ENCODE measurements at regions not wholly inside any gene's neighbourhood (a gene's known extent, or its start where the extent isn't known, plus 50 kb on each side); places are given as distances from the start of the nearest gene placed in this dataset.

DNA sequence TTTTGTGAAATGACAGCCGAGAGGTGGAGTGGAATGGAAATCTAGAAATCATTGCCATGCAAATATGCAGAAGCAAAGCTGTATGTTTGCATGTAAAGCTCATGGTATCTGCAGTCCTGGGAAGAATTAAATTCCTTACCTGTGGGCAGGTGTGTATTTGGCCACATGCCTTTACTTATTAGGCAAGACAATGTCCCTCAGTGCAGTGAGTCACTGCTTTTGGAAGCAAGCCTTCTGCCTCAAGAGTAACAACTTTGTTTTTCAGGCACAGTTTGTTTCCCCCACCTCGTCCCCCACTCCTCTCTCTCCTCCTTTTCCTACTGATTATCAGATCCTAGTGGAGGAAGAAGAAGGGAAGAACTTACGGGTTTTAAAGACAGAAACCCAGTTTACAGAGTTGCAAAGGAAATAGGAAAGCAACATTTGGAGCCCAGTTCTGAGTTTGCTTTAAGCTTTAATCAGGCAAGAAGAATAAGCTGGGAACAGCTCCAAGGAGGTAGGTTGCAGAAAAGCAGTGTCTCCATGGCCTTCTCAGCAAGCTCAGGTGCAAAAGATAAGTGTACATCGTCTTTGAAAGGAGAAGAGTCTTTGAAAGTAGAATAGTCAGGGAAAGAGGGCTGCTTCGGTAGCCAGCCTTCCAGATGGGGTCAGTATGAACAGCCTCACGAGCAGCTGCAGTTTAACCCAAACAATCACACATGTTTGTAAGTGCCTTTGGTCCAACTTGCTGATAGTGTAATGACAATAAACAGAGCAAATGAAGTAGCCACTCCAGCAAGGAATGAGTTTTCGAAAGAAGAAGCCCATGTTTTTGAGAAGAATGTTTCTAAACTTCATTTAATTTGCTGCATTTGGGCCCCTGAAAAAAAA lies 190.1 kb downstream of the KLF5 start:
- no peak for DNase-seq (ENCODE audit: low read depth)

DNA sequence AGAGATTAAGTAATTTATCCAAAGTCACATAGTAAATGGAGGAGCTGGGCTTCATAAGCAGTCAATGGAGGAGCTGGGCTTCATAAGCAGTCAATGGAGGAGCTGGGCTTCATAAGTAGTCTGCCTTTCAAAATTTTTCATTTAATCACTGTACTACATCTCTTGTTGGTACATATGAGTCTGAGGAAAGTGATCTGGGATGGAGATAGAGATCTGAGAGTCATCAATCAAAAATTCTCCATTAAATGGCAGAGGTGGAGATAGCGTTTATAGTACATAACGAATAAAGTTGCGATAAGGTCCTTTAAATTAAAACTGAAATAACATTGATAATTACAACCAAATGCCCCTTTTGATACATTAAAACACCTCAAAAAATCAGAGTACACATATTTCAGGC lies 189.3 kb downstream of the KLF5 start:
- no peak for DNase-seq (ENCODE audit: low read depth)

DNA sequence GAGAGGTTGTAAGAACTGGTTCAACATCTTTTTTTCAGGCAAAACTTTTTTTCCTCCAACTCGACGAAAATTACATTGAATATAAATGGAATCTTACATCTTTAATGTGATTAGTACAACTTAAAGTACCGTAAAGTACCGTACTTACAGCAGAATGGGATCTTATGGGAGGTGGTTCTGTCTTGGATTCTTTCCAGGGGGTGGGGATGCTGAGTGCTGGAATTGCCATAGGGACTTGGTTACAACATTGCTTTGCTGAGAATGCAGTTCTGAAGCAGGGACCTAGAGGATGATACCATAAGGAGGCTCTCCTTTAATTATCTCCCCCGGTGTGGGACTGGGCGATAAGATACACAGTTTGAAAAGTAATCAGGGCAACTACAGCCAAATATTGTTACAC lies 186.4 kb downstream of the KLF5 start:
- no peak for DNase-seq (ENCODE audit: low read depth)

DNA sequence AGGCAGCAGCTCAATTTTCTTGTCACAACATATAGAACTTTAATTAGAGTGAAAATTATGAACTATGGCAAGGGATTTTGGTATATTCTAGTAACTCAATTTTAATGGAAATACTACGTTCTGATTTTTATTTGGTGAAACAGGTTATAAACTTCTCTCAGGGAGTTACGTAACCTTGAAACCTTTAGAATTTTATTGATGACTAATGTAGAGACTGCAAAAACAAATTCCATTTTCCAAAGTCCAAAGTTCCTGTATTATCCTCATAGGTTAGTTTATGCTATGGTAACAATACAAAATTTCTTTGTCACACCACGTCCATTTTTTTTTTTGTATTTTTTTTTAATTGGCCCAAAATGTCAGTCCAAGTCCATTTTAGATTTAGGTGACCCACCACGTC lies 185.7 kb downstream of the KLF5 start:
- no peak for DNase-seq (ENCODE audit: low read depth)

DNA sequence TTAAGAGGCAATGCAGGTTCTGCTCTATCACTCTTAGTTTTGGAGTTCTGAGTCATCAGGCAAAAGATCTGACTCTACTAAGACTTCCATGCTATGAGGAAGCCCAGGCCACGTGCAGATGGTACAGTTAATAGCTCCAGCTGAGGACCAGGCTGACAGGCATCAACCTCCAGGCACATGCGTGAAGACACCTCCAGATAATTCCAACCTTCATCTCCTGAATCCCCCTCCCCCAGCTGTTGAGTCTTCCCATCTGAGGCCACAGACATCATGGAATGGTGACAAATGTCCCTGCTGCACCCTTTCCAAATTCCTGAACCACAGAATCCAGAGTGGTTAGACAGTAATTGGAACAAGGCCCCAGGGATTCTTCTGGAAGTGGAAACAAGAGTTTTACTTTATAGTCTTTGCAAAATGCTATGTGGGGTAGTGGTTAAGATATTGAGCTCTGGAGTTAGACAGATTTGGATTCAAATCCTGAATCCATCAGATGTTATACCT lies 183.8 kb downstream of the KLF5 start:
- DNase-seq (ENCODE audit: low read depth): no peak

DNA sequence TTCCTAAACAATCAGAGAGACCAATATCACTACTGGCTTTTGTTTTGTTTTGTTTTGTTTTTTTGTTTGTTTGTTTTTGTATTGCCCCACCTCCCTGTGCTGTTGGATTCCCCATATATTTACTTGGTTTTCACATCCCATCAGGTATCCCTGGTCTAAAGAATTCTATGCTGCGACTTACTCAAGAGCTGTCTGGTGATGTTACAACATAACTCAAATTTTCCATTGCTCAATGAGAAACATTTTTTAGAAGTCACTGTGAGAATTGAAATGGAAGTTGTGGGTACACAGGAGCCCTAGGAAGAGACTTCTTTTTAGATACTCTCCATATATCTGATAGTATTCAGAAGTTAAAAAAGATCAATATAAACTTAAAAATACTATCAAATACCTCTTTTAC lies 181.4 kb downstream of the KLF5 start:
- DNase-seq (ENCODE audit: low read depth): no peak

DNA sequence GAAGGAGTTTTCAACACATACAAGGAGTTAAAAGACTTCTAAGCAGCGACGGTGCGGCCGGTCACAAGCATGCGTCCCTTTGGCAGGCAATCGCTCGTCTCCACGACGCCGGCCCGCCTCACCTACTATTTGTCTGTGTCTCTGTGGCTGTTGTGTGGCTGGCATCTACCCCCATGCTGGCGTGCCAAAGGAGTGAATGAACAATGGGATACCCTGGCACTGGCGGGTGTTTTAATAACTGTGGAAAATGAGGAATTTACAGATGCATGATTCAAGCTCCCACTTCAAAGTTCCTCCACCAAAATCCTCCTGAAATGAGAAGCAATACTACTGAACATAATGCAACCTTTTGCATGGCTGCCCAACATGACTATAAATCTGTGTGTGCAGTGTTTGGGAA lies 176.6 kb downstream of the KLF5 start:
- no peak for DNase-seq (ENCODE audit: low read depth)

DNA sequence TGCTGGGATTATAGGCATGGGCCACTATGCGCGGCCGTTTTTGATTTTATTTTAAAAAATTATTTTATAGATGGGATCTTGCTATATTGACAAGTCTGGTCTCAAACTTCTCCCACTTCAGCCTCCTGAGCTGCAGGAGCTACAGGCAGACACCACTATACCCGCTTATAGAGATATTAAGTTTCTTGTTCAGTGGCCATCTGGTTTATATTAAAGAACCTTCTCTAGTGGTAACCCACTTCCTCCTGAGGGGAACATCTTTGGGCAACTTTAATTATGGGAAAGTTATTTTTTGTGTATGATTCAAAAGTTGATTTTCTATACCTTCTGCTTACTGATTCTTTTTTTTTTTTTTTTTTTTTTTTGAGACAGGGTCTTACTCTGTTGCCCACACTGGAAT lies 172.7 kb downstream of the KLF5 start:
- no peak for DNase-seq (ENCODE audit: low read depth)

DNA sequence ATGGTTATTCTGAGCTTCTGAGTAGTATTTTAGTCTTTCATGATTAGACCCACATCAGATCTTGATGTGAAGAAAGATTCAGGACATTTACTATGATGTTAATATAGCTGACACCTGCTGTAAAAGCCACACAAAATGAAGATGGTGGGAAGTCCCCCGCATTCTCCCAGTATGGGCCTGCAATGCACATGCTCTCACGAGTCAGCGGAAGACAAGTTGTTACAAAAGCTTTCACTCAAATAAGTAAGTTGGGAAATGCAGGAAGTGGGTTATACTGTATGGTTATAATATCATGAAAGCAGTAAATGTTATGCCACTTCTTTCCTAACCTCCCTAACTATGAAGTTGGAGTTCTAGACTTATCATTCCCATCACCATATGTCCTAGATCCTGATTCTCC lies 171.9 kb downstream of the KLF5 start:
- no peak for DNase-seq (ENCODE audit: low read depth)

DNA sequence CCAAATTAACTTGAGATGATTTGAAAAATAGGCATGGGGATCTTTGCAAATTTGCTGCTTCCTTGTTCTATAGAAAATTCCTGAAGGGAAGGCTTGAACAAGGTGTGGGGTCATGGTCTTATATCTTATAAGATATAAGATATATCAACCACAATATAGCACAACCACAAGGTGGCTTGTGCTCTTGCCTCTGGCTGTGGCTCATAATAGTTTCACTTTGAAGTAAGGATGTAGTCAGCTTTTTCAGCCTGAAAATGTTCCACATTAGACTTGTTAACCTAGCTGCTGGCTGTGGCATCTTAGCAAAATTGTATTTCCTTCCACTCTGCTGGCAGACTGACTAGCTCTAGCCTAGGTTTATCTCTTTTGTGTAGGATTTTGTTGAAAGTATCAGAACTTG lies 169.7 kb downstream of the KLF5 start:
- DNase-seq (ENCODE audit: low read depth): no peak

DNA sequence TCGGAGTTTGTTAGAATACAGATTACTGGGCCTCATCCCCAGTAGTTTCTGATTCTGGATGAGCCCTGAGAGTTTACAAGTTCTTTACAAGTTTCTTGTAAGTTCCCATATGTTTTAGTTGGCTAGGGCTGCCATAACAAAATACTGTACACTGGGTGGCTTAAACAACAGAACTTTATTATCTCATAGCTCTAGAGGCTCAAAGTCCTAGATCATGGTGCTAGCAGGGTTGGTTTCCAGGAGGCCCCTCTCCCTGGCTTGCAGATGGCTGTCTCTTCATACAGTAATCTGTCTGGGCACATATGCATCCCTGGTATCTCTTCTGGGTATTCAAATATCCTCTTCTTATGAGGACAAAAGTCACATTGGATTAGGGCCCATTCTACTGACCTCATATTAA lies 167.2 kb downstream of the KLF5 start:
- DNase-seq (ENCODE audit: low read depth): no peak

DNA sequence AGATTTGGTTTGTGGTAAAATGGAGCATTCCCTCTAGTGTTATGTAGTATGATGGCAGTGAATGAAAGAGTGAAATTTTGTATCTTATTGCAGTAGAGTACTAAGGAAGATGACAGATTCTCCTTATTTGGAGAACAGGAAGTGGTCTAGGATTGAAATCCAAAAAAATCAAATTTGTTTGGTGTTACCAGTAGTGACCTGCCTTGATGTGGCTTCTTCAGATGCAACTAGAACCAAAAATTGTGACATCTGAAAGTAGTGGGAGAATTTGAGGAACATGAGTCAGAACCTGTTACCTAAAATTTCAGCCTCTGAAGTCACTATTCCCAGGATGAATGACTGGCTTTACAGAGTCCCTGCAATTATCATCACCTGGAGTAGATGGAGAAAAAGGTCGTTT lies 165.9 kb downstream of the KLF5 start:
- DNase-seq (ENCODE audit: low read depth): no peak

DNA sequence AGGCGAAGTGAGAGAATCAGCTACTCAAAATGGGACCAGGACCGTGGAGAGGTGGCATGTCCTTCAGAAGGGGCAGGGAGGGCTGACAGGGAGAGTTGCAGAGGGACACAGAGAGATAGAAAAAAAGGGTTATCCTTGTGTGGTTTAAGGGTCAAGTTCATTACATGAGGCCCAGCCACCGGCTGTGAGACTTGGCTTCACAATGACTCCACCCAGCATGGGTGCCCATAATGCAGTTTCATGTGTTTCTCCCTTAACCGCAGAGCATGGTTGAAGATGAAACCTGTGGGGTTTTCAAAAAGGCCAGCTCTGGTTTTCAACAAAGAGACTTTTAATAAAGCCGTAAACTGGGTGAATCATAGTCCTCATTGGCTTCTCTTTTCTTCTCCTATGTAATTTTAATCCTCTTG lies 164.6 kb downstream of the KLF5 start:
- DNase-seq (ENCODE audit: low read depth): no peak

DNA sequence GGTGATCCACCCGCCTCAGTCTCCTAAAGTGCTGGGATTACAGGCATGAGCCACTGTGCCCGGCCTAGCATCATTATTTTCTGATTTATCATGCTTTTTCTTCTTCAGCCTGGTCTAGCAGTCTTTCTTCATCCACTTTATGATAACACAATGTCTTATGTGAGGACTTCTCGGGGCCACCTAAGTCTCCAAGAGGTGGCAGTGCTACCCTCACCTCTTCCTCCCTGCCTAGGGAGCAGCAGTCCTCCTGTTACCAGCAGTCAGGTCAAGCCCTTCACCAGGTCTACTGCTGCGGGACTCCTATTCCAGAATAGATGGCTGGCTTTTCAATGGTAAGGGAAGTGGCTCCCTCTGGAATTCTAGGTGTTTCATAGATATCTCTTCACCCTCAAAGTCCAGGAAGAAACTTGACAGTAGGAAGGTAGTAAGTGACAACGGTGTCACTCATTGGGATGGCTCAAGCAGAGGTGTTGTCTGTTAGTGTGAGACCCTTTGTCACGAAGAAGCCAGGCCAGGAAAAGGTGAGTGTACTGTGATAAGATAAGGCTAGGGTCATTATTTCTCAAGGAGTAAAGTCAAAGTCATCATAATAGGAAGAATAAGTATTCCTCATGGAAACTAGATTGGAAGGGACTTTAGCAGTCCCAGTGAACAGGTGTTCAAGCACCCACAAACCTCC lies 164.0 kb downstream of the KLF5 start:
- DNase-seq (ENCODE audit: low read depth): no peak

DNA sequence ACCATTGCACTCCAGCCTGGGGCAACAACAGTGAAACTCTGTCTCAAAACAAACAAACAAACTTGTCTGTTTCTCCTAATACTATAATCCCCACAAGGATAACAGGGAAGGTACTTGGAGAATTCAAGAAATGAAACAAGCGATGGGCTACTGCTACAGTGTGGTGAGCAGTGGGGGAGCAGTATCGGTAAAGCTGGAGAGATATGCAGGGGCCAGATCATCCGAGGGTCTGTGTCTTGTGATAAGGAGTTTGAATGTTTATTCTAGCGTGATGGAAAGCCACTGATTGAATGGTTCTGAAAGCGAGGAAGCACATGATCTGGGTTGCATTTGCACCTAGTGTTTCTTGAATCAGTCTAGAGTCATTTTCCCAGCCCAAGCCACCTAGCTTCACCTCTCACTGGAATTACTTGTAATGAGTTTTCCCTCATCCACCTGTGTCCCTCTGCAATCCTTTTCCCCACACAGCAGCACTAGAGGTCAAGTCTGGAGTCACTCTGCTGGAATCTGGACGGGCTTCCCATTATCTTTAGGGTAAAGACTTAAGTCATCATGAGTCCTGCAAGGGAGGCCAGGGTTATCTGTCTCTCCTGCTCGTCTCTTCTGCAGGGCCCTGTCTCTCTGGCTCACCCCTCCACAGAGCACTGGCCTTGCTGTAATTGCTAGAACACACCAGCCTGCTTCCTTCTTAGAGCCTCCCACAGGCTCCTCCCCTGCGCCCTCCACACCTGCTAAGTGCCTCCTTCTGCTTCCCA lies 162.3 kb downstream of the KLF5 start:
- DNase-seq (ENCODE audit: low read depth): no peak

DNA sequence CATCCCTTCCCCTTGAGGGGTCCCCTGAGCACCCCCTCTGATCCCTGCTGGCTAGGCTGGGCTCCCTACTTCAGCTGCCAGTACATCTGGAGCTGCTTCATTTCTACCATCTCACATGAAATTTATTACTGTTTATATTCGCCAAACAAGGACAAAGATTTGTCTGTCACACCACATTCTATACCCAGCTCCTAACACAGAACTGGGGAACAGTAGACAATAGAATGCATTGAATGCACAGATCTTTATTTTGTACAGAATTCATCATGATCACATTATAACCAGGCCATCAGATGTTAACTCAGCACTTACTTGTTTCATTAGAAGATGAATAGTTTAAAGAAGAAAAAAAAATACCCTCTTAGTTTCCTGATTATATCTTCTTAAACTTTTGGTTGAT lies 159.4 kb downstream of the KLF5 start:
- DNase-seq (ENCODE audit: low read depth): no peak

DNA sequence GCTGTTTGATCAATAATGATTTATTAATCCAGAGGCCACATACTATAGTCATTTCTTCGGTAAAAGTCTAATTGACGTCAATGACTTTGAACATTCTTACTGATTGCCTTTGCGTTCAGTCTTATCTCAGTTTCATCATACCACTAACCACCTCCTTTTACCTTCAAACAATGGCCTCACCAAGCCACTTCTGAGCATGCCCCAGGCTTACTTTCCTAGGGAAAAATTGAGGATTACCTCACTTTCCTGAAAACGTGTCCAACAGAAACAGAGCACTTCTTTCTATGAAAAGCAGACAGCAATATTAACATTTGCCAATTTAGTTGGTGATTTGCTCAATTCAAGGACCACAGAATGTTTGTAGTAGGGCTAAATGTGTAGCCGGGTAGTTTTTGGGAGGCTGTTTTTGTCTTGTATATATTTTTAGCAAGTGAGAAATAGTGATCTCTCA lies 157.6 kb downstream of the KLF5 start:
- no peak for DNase-seq (ENCODE audit: low read depth)

DNA sequence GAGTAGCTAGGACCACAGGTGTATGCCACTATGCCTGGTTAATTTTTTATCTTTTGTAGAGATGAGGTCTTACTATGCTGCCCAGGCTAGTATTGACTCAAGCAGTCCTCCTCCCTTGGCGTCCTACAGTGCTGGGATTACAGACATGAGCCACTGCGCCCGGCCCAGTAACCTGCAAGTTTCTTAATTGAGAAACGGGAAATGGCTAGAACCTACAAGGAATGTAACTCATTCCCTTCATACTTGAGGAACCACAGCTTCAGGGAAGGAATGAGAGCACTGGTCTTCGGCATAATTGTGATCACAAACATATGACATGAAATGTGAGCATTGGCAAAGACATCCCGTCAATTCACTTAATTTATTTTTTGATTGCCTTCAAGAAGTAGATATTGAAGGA lies 157.0 kb downstream of the KLF5 start:
- DNase-seq (ENCODE audit: low read depth): no peak

DNA sequence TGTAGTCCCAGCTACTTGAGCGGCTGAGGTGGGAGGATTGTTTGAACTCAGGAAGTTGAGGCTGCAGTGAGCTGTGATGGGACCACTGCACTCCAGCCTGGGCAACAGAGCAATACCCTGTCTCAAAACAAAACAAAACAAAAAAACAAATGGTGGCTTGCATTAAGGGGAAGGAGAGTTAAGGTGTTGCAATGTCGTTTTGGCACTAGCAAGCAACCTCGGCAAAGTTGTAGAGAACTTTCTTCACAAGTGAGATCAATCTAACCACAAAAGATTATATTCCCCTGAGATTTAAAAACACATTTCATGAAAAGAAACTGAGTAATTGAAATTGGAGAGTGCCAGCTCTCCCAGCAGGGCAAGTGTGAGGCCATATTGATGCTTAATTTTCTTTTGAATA lies 153.7 kb downstream of the KLF5 start:
- DNase-seq (ENCODE audit: low read depth): no peak

DNA sequence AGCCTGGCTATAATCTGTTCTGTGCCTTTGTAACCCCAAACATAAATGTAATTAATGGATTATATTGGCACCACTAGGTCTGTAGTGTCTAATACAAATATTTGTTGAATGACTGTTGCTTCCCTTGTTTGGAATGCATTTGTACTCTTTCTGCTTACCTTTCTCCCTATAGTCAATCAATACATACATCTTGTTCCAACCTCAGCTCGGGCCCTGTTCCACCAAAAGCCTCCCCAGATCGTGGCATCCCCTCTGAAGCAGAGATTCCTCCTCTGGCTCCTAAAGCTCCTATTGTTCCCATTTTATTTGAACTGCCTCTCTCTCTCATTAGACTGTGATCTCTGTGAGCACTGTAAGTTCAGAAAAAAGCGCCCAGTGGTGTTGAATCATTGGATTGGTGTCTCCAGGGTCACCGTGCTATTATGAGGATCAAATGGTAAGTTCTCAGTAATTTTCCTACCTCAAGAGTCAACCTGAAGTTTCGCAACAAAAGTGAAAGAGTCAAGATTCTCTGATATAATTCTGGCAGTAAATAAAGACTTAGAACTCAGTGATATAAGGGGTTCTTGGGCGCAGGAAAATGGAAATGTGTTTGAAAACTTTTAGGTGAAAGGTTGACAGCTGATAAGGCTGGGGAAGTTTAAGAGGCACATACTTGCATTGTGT lies 151.5 kb downstream of the KLF5 start:
- no peak for DNase-seq (ENCODE audit: low read depth)

DNA sequence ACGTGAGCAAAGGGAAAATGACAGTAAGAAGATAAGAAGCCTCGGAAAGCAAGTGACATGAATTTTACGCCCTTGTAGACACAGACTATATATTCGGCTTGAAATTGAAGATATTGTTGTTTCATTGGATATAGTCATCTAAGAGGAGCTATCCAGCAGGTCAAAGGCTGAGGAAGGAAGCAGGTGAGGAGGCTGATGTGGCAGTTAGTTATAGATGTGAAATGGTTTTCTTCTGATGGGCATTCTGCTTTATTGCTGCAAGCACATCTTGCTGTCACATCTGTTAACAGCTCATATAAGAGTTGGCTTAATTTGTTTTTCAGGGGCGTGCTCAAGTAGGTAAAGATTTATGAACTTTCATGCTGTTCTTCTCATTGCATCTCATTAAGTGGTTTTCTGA lies 146.1 kb downstream of the KLF5 start:
- no peak for DNase-seq (ENCODE audit: low read depth)

DNA sequence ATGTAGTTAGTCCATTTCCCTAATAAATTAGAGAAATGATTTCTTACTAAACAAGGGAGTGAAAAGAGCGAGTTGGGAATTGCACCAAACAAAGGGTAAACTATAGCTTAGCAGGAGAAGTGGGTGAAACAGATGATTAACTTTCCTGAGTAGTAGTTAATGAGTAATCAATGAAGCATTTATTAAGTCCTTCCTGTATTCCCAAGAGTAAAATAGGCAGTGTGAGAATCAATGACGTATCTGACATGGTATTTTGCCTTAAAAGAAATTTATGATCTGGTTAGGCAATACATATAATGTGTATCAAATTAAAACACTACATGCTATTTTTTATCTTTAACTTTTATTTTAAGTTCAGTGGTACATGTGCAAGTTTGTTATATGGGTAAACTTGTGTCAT lies 142.8 kb downstream of the KLF5 start:
- no peak for DNase-seq (ENCODE audit: low read depth)
